Activated naive CD8-positive, alpha-beta T cell (primary cell): ENCODE measurements at regions not wholly inside any gene's neighbourhood (a gene's known extent, or its start where the extent isn't known, plus 50 kb on each side); places are given as distances from the start of the nearest gene placed in this dataset.

ENCODE experiments used
- H3K27ac Mint-ChIP-seq: one replicate; pipeline ENCODE4 v1.8.0; 2021; ENCODE audit warnings: mixed read lengths
- H3K27me3 Mint-ChIP-seq: one replicate; pipeline ENCODE4 v1.8.0; 2021; ENCODE audit warnings: mixed read lengths
- H3K36me3 Mint-ChIP-seq: one replicate; pipeline ENCODE4 v1.8.0; 2021; ENCODE audit warnings: mixed read lengths
- H3K4me1 Mint-ChIP-seq: one replicate; pipeline ENCODE4 v1.8.0; 2021; ENCODE audit warnings: low read depth, mixed read lengths
- H3K4me3 Mint-ChIP-seq: one replicate; pipeline ENCODE4 v1.8.0; 2021; ENCODE audit warnings: mild to moderate bottlenecking, mixed read lengths
- H3K9me3 Mint-ChIP-seq: one replicate; pipeline ENCODE4 v1.8.0; 2021; ENCODE audit warnings: low read depth, mixed read lengths

- Mint-ChIP-seq H3K36me3 (no peaks in the 10 kb centered on the region), H3K9me3 (peaks cover 8% of the 10 kb centered on the region), H3K4me3 (no peak overlapping the region), H3K27ac (no peak overlapping the region), H3K27me3 (peaks cover 7% of the 10 kb centered on the region), H3K4me1 (no peaks in the 10 kb centered on the region)
These were observed 686.1 kb downstream of the TBC1D22A start for GRCh38 chr22:47448231-47449223.

DNA sequence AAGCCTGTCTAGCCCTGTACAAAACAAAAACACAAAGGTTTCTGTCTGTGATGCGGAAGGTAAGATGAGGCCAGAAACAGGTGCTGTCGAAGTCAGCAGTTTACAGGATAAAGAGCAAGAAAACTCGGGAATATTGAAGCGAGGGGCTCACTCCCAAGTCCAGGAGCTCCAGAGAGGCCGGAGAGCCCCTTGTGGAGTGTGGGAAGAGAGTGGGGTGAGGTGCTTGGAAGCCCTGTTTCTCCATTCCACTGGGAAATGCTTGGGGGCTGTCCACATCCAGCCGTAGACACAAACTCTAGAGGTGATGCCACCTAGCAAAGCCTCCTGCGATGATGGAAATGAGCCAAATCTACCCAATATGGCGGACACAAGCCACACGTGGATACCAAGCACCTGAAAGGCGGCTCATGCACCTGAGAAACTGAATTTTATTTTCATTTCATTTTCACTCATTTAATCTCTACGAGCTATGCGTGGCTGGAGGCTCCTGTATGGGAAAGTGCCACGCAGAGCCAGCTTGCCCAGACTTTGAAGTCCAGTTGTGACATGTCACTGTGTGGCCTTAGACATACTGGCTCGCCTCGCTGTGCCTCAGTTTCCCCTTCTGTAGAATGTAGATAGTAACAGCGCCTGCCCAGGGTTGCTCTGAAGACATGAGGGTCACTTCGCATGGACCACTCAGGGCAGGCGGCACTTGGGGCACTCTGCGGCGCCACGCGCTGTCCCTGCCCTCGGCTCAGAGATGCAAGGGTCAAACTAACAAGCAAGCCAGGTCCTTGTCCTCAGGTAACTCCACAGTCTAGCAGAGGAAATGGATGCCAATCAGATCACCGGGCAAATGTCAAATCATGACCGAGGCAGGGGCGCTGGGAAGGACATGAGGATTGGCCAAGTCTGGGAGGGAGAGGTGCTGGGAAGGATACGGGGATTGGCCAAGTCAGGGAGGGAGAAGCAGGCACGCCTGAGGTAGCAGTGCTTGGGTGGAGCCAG lies 684.7 kb downstream of the TBC1D22A start:
- peaks cover 5% of the 10 kb centered on the region for H3K9me3 Mint-ChIP-seq
- no peak overlapping the region for H3K27ac Mint-ChIP-seq
- no peak overlapping the region for H3K4me3 Mint-ChIP-seq
- no peaks in the 10 kb centered on the region for H3K4me1 Mint-ChIP-seq
- peaks cover 5% of the 10 kb centered on the region for H3K27me3 Mint-ChIP-seq
- H3K36me3 Mint-ChIP-seq: no peaks in the 10 kb centered on the region

DNA sequence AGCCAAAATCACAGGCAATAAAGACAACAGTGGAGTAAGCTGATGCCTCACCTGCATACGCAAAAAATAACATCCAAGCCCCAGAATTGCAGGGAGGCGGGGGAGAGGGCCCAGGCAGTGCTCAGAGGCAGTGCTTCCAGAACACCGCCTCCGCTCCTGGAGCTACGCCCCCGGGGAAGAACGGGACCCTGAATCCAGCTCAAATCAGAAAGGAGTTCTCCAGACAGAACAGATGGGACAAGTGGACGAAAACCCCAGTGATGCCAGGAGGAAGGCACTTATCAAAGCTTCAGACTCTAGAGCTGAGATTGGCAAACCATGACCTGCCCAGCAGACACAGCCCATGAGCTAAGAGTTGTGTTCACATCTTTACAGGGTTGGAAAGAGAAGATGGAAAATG lies 683.9 kb downstream of the TBC1D22A start:
- H3K4me1 Mint-ChIP-seq: no peaks in the 10 kb centered on the region
- H3K4me3 Mint-ChIP-seq: no peak overlapping the region
- peaks cover 5% of the 10 kb centered on the region for H3K27me3 Mint-ChIP-seq
- no peaks in the 10 kb centered on the region for H3K36me3 Mint-ChIP-seq
- H3K27ac Mint-ChIP-seq: no peak overlapping the region
- peaks cover 5% of the 10 kb centered on the region for H3K9me3 Mint-ChIP-seq

DNA sequence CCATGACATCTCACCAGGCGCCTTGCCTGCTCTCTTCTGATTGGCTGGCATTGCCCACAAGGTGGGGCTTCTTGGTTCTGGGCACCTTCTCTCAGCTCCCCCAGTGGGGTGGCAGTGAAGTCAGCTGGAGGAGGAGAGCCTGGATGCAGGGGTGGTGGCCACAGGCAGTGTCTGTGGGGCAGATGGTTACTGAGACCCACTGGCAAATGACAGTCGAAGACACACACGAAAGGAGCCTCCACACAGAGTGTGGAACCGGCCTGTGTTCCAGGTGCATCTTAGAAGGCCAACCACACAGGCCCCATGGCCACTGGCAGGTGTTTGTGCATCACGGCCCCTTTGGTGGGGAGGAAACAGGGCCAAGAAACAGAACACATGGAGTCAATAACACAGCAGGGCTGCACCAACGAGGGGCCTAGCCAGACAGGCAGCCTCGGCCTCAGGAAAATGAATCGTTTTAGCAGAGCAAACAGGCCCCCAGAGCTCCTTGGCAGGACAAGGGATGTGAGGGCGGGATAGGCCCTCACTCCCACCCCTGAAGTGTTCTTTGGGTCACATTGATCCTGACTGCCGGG lies 683.4 kb downstream of the TBC1D22A start:
- H3K27me3 Mint-ChIP-seq: peaks cover 5% of the 10 kb centered on the region
- H3K27ac Mint-ChIP-seq: no peak overlapping the region
- no peak overlapping the region for H3K4me3 Mint-ChIP-seq
- H3K36me3 Mint-ChIP-seq: no peaks in the 10 kb centered on the region
- H3K4me1 Mint-ChIP-seq: no peaks in the 10 kb centered on the region
- peaks cover 5% of the 10 kb centered on the region for H3K9me3 Mint-ChIP-seq

- H3K9me3 Mint-ChIP-seq: peaks cover 5% of the 10 kb centered on the region
- H3K27ac Mint-ChIP-seq: no peak overlapping the region
- H3K27me3 Mint-ChIP-seq: peaks cover 5% of the 10 kb centered on the region
- no peak overlapping the region for H3K4me3 Mint-ChIP-seq
- H3K36me3 Mint-ChIP-seq: no peaks in the 10 kb centered on the region
- no peaks in the 10 kb centered on the region for H3K4me1 Mint-ChIP-seq
These were observed 682.8 kb downstream of the TBC1D22A start for GRCh38 chr22:47445212-47445611.

DNA sequence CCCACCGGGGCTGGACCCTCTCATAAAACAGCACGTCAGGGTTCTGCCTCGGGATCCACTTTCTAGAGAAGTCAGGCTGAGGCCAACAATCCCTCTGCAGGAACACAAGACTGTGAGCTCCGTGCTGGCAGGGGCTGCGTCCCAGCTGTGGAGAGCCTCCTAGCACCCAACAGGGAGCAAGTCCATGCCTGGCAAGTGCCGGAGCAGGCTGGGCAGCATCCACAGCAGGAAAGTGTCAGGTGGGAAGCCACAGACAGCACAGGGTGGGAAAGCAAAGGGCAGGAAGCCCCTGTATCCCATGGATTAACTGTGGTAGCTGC lies 682.3 kb downstream of the TBC1D22A start:
- H3K9me3 Mint-ChIP-seq: peaks cover 5% of the 10 kb centered on the region
- no peak overlapping the region for H3K4me3 Mint-ChIP-seq
- no peaks in the 10 kb centered on the region for H3K36me3 Mint-ChIP-seq
- no peak overlapping the region for H3K27ac Mint-ChIP-seq
- H3K4me1 Mint-ChIP-seq: no peaks in the 10 kb centered on the region
- H3K27me3 Mint-ChIP-seq: peaks cover 4% of the 10 kb centered on the region

DNA sequence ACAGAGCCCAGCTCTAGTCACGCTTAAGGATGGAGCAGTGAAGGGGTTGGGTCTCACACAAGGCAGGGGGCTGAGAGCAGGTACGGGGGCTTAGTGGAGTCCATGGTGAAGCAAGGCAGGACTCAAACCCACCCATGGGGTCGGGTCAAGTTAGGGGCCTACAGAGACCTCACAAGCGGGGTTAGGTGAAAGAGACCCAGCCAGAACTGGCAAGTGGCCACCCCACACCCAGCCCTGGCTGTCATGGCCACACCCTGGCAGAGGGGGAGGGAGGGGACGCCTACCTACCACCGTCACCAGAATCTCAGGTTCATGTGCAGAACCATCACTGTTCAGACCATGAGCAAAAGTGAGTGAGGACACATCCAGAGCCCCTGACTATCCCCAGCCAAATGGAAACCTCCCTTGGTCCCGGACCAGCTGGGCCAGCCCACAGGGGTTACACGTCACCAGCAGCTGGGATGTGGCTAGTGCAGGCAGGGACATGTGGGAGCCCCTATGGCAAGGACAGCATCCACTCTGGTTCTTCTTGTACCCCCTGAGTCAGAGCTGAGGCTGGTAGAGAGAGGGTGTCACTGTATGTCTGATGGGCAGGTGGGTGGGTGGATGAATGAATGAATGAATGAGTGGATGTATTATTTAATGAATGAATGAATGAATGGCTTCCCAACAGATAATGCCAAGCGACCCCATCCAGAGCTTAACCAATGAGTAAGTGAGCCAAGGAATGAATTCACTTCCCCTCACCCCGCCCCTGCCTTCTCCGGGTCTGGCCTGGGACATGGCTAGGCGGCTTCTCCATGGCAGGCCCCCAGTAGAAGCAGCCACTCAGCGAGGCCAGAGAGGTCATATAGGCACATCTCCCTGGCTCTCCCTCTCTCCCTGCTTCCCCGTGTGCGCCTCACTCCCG lies 681.6 kb downstream of the TBC1D22A start:
- Mint-ChIP-seq H3K9me3 (peaks cover 5% of the 10 kb centered on the region), H3K4me3 (no peak overlapping the region), H3K27me3 (peaks cover 4% of the 10 kb centered on the region), H3K36me3 (no peaks in the 10 kb centered on the region), H3K27ac (no peak overlapping the region), H3K4me1 (no peaks in the 10 kb centered on the region)

- H3K9me3 Mint-ChIP-seq: peaks cover 5% of the 10 kb centered on the region
- no peaks in the 10 kb centered on the region for H3K4me1 Mint-ChIP-seq
- no peak overlapping the region for H3K4me3 Mint-ChIP-seq
- peaks cover 6% of the 10 kb centered on the region for H3K27me3 Mint-ChIP-seq
- no peaks in the 10 kb centered on the region for H3K36me3 Mint-ChIP-seq
- H3K27ac Mint-ChIP-seq: no peak overlapping the region
These were observed 680.4 kb downstream of the TBC1D22A start for GRCh38 chr22:47442821-47443220.

DNA sequence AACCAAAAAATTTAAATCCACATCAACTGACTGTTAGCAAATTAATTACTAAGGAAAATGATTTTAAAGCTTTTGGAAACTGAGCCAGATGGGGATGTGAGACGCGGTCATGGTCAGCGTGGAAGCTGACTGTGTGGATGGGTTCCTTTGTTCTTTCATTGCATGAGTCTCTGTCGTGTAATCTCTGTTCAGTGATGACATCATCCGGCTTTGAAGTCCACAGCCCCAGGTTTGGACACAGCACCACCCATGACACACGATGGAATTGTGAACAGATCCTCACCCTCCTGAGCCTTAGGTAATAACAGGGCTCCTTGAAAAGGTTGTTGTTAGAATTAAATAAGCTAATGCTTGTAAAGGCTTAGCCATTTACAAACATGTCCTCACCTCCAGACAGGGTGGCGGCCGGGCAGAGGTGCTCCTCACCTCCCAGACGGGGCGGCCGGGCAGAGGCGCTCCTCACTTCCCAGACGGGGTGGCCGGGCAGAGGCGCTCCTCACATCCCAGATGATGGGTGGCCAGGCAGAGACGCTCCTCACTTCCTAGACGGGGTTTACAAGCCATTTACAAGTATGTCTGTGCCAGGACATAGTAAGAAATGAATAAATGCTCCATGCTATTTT lies 677.3 kb downstream of the TBC1D22A start:
- Mint-ChIP-seq H3K27ac (no peak overlapping the region), H3K4me1 (no peaks in the 10 kb centered on the region), H3K36me3 (no peaks in the 10 kb centered on the region), H3K4me3 (no peak overlapping the region), H3K9me3 (peaks cover 5% of the 10 kb centered on the region), H3K27me3 (peaks cover 2% of the 10 kb centered on the region)

GRCh38 chr22:47437636-47438035 lies 675.2 kb downstream of the TBC1D22A start:
- no peak overlapping the region for H3K4me3 Mint-ChIP-seq
- H3K36me3 Mint-ChIP-seq: no peaks in the 10 kb centered on the region
- H3K9me3 Mint-ChIP-seq: peaks cover 4% of the 10 kb centered on the region
- H3K27me3 Mint-ChIP-seq: peaks cover 2% of the 10 kb centered on the region
- H3K27ac Mint-ChIP-seq: no peak overlapping the region
- H3K4me1 Mint-ChIP-seq: no peaks in the 10 kb centered on the region

- Mint-ChIP-seq H3K4me3 (no peak overlapping the region), H3K9me3 (no peaks in the 10 kb centered on the region), H3K4me1 (no peaks in the 10 kb centered on the region), H3K27me3 (peaks cover 2% of the 10 kb centered on the region), H3K27ac (no peak overlapping the region), H3K36me3 (no peaks in the 10 kb centered on the region)
These were observed 674.7 kb downstream of the TBC1D22A start for GRCh38 chr22:47437110-47437509.

DNA sequence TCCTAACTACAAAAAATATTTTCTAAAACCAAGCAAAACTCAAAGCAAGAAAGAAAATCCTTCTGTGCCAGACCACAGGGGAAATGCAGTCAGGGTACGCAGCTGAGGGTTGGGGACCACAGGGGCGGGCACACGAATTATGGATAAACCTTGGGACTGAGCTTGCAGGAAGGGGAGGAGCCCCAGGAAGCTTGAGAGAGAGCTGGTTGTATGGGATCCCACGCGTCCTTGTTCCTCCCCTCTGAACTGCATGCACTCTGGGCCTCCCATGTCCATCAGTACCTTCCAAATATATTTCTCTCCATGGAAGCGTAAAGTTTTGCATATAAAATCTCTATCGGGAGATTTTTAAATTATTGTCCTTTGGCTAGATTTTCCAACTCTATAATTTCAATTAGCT lies 673.4 kb downstream of the TBC1D22A start:
- H3K4me1 Mint-ChIP-seq: no peaks in the 10 kb centered on the region
- peaks cover 2% of the 10 kb centered on the region for H3K27me3 Mint-ChIP-seq
- no peaks in the 10 kb centered on the region for H3K9me3 Mint-ChIP-seq
- H3K4me3 Mint-ChIP-seq: no peak overlapping the region
- H3K27ac Mint-ChIP-seq: no peak overlapping the region
- no peaks in the 10 kb centered on the region for H3K36me3 Mint-ChIP-seq

GRCh38 chr22:47435204-47435487 lies 672.7 kb downstream of the TBC1D22A start:
- no peaks in the 10 kb centered on the region for H3K36me3 Mint-ChIP-seq
- no peaks in the 10 kb centered on the region for H3K4me1 Mint-ChIP-seq
- H3K27ac Mint-ChIP-seq: no peak overlapping the region
- no peak overlapping the region for H3K4me3 Mint-ChIP-seq
- no peaks in the 10 kb centered on the region for H3K9me3 Mint-ChIP-seq
- peaks cover 2% of the 10 kb centered on the region for H3K27me3 Mint-ChIP-seq
